HPDE6-E6E7 (cell line): ENCODE measurements at regions not wholly inside any gene's neighbourhood (a gene's known extent, or its start where the extent isn't known, plus 50 kb on each side); places are given as distances from the start of the nearest gene placed in this dataset.
"Not testable (repeated sequence)": the region's sequence is repeated elsewhere in the genome, so short reads cannot be mapped to it uniquely, and the experiment has no call there.

Experiments used
- DNase-seq: peaks from one replicate; pipeline ENCODE4 v3.0.0; 2011; ENCODE audit warnings: missing footprints; ENCODE audit errors: extremely low spot score

DNA sequence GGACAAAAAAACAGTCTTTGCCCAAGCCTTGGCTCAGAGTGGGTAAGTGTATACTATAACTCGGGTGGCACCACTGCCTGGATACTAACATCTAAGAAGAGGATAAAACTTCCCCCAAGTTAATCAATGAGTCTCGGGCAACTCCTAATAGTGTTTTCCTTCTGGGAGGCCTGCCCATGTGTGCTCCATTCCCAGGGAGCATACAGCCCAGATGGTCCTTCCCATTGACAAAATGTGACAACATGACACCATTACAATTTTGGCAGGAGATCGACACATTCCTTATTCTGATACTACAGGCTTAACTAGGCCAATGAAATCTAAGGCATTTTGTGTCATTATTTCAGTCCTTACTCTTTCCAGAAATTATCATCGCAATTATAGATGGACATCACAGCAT, 52.7 kb upstream of the CRIM1 start:
- no peak for DNase-seq

DNA sequence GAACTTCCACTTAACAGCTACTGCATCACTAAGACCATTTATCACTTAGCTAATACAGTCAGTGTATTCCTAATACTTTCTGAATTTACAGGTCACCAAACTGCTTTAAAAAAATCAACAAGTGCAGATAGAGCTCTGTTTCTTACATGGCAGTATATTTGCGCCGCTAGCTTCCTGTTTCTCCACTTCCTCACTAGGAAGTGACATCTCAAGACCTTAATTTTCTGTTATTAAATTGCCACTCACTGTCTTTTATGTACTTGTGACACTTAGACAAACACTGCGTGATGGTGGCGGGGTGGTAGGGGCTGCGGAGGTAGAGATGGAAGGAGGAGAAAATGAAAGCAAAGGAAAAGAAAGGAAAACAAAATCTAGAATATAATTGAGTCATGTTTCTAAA, 53.7 kb upstream of the CRIM1 start:
- no peak for DNase-seq

DNA sequence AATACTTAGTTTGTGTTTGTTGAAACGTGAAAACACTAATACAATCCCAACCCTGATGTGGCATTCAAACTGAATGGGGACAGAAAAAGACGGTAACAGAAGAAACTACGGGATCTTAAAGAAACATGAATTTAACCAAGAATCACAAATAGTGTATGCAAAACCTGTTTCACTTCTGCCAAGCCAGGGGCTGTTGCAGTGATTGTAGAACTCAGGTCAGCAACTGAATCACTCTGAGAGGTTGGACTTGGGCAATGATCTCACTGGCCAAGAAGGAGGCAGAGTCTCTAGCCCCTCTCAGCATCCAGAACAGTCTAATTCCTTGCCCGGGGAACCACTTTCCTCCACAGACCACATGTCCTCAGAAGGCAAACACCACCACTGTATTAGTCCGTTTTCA, 54.9 kb upstream of the CRIM1 start:
- no peak for DNase-seq

DNA sequence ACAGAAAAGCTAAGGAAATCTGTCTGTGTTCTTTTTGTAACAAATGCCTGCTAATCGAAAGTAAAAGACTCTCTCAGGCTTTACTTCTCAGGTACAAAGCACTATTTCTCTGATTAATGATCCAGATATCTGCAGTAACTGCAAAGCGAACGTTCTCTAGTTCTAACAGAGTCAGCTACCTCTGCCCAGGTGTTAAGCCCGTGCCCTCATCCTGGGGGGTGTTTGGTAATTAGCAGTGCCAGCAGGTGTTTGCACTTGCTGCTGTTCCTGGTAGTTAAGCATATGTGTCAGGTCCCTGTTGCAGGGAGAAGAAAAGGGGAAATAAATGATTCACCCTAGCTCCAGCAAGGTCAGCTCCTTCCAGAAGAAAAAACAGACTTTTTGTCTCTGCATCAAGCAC, 58.8 kb upstream of the CRIM1 start:
- DNase-seq, result no peak

DNA sequence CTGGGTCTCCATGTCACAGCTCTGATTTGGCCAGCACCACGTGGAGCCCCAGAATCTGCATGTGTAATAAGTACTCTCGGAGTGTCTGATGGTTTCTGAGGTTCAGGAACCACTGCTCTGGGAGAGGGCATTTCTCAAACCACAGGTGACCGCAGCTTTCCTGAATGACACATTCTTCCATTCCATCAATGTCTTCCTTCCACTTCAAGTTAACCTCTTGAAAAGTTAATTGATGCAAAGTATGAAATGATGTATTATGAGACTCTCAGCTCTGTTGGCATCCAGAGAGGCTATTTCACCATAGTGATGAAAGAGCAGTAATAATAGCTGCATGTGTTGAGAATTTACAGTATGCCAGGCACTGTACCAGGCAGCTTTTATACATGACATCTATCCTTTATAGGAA, 61.3 kb upstream of the CRIM1 start:
- DNase-seq, result no peak

DNA sequence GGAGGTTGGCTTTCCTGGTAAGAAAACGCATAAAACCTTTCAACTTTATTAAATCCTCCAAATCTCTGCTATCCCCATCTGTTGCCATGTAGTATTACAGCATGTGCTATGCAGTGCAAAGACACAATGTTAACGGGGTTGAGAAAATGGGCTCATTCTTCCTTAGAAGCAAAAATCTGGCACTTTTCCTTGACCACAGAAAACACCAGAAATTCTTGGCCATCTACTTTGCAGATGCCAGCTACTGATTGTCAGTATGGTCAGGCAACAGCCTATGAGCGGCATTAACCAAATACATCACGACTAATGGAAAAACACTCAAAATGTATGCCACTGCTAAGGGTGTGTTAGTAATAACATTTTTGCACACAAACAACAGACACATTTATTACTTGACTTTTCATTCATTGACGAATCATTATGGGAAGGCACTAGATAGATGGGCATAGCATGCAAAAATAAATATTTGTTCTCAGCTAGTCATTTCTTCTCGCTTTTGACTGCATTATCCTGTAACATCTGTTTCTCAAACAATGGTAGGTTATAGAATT, 65.2 kb upstream of the CRIM1 start:
- no peak for DNase-seq

DNA sequence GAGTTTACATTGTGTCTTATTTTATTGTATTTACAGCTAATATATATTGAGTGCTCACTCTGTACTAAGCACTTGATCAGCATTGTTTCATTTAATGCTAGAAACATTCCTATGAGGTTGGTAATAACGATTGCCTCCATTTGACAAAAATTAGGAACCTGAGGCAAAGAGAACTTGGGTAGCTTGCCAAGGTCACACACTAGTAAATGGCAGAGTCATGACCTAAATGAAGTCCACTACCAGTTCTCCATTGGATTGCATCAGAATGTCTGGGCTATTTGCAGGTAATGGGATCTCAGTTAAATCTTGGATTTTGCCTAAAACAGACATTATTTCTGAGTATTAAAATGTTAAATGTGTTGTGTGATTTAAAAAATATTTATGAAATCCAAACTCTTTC, 65.8 kb upstream of the CRIM1 start:
- no peak for DNase-seq

DNA sequence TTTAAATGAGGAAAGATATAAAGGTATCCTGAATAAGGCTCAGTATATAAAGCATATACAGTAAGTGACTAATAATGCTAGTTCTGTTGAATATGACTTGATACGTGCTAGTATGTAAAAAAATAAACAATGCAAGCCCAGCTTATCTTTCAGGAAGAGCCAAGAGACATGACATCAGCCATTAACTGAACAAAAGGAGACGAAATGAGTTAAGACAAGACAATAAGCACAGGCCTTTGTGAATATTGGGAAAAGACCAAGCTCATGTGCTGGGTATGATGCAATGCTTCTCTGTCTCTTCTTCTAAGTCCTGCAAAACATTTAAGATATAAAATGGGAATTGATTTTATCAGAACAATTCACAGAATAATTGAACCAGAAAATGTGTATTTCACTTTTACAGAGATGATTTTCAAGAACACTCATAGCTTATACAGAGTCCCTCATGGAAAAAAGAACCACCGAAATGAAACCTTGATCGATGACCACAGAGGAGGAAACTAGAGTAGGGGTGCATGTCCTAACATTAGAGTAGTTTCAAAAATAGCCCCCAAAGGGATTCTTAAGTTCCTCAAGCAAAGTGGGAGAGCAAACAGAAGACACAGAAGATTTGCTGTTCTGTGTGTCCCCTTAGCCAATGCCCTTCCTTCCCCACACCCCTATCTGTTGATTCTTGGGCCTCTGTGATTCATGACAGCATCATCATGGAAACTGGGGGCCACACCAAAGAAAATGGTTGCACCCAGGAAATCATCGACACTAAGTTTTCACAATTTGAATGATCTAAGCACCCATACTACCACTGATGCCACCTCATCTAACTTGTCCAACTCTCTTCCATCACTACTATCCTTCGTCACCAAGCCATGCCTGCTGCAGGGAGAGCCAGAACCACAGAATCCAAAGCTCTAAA, 68.0 kb upstream of the CRIM1 start:
- no peak for DNase-seq

DNA sequence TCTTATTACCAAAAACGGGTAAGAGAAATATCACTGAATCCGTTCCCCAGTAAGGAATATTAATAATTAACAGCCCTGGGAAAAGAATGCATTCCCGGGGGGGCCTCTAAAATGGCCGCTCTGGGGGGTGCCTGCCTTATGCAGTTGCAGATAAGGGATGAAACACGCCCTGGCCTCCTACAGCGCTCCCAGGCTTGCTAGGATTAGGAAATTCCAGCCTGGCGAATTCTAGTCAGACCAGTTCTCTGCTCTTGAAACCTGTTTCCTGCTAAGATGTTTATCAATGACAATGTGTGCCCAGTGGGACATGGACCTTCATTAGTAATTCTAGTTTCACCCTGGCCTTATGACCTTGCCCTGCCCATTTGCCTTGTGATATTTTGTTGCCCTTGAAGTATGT, 76.1 kb upstream of the CRIM1 start:
- DNase-seq, result not testable (repeated sequence)

DNA sequence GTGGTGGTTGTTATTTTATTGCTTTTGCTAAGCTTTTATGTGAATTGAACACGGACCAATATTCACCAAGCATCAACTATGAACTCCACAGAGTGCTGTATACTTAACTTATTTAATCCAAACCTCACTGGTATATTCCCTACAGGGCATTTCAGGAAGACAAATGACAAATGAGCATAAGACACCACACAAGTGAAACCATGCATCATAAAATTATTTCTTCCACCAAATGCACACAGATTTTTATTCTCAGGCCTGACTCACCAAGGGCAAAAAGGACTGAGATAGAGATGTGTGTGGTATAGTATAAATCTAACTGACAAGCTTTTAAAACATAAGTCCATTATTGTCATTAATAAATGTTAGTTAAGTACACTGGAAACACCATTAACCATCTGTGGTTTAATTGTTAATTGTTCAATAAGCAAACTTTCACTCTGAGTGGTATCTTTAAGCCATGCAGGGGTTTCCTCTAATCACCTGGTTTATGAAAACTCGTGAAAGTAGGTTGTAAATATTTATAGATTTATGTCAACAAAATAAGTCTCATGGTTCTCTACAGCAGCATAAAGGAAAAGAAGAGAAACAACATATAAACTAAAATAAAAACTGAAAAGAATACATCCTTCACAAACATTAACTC, 77.6 kb upstream of the CRIM1 start:
- no peak for DNase-seq

DNA sequence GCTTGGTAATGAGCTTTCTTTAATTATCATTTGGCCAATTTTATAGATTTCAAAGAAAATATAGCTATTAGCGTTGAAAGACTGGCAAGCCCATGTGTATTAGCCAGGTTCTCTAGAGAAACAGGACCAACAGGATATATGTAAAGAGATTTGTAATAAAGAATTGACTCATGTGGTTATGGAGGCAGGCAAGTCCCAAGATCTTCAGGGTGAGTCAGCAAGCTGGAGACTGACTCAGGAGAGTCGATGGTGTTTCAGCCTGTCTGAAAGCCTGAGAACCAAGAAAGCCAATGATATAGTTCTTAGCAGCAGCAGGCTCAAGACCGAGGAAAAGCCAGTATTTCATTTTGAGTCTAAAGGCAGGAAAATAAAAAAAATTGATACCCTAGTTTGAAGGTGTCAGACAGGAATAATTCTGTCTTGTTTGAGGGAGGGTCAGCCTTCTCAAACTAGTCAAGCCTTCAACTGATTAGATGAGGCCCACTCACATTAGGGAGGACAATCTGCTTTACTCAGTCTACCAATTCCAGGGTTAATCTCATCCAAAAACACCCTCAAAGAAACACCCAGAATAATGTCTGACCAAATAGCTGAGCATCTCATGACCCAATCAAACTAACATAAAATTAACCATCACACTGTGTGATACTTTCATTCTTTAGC, 78.3 kb upstream of the CRIM1 start:
- peak; percentile 42 for DNase-seq

DNA sequence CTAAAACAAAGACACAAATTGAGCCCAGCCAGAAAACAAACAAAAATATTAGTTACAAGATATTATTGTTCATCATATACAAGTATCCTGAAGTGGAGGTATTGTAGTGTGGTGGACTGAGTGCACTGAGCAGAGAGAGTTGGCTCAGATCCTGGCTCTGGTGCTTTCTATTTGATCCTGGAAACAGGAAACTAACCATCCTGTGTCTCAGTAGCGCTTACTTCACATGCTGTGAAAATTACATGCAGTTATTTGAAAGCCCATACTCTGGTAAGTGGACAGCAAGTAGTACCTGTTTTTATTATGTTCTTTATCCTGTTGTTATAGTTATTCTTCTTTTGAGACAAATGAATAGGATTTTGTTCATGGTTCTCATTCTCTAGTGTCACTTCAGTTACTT, 84.3 kb upstream of the CRIM1 start:
- no peak for DNase-seq

DNA sequence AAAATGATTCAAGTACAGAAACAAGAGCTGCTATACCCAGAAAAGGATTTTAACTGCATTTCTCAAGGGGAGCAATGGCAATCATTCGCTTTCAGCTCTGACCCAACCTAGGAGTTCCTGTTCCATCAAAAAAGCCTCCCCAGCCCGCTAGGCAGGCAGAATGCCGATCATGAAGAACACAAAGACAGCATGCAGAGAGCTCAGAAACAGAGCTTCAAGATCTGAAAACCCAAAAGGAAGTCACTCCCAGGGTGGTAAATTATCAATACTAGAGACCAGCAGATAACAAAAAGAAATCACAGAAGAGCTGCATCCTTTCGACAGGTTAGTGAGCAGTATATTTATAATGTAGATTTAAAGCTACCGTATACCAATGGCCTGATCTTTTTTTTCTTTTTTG, 84.8 kb upstream of the CRIM1 start:
- no peak for DNase-seq

DNA sequence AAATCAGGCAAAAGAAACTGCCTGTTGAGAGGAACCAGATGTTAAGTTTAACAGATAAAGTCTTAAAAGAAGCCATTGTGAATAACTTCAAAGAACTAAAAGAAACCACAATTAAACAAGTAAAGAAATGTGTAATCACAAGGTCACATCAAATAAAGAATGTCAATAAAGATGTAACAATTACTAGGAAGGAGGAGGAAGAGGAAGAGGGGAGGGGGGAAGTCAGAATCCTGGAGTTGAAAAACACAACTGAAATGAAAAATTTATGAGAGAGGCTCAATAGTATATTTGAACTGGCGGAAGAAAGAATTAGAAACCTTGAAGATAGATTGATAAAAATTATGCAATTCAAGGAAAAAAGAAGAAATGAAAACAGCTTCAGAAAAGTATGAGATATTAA, 88.4 kb upstream of the CRIM1 start:
- DNase-seq, result no peak

DNA sequence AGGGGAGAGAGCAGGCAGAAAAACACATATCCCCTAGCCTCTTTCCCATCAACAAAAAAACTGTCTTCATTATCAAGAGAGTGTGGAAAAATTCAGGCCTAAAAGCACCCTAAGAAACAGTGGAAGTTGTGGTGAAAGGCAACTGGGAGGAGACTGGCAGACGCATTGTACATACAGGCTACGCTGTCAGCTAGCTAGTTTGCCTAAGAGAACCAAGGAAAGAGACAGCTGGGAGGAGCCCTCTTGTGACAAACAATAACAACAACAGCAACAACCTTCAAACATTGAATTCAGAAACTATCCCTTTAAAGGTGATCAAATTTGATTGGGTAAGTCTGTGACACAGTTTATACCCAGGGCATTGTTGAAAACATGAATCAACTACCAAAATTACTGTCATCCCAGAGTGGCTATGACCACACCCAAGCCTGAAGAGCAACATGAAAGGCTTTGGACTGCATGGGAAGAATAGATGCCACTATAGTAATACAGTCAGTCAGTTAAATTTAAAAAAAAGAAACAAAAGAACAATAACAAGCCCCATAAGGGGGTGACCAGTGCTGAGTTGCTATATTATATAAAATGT, 88.9 kb upstream of the CRIM1 start:
- no peak for DNase-seq

DNA sequence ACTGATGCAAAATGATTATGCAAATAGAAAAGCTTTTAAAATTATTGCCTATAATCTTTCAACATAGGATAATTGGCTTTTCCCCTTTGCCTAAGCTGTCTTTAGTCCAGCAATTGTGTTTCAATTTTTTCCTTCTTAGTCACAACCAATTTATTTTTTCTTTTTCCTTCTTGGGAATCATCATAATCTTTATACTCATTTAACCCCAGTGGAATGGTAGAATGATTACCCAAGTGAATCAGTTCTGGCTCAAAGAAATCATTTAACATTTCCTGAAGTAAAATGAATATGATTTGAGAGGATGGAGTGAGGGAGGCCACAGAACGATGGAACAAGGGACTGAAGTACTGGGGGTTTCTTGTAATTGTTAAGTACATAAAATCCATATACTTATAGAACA, 93.0 kb upstream of the CRIM1 start:
- DNase-seq, result no peak

DNA sequence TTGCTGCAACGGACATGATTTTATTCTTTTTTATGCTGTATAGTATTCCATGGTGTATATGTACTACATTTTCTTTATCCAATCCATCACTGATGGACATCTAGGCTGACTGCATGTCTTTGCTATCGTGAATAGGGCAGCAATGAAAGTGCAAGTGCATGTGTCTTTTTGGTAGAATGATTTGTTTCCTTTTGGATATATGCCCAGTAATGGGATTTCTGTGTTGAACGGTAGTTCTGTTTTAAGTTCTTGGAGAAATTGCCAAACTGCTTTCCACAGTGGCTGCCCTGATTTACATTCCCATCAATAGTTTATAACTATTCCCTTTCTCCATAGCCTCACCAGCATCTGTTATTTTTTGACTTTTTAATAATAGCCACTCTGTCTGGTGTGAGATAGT, 99.7 kb upstream of the CRIM1 start:
- no peak for DNase-seq

DNA sequence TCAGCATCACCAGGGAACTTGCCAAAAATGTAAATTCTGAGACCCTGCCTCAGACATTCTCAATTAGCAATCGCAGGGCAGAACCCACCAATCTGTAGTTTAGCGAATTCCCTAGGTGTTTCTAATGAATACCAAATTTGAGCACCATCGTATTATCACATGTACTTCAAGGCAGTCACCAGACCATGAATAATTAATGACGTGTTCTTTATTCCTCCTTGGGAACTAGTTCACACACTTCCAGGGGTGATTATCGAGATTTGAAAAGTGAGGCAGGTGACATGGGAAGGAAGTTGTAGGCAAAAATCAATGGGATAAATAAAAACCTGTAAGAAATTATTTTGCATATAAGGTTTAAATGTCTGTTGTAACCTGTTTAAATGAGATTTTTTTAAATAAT, 102.5 kb upstream of the CRIM1 start:
- DNase-seq, result no peak

DNA sequence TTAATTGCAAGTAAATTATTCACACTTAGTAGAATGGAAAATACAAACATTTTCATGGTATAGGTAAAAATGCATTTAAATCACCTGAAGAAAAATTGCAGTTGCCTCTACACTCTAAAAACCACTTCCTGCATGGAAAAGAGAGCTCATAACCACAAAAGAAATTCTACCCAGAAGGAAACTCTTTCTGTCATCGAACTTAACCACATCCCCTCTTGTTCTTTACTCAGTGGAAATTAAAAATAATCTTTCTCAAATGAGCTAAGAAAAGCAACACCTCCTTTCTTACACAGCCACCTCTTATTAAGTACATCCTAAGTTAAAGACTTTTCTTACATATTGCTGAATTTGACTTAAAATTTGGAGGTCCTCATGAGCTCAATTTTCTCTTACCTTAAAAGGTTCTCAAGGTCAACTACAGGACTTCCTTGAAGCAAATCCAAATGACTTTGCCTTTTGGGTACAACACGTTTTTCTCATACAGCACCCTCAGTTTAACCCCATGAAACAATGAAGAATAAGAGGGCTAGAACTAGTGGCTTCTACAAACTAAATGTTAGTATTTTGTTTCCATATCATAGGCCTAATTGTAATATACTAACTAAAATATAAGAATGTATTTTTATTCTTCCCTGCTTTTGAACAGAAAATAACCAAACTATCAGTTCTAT, 109.1 kb upstream of the CRIM1 start:
- DNase-seq, result no peak

DNA sequence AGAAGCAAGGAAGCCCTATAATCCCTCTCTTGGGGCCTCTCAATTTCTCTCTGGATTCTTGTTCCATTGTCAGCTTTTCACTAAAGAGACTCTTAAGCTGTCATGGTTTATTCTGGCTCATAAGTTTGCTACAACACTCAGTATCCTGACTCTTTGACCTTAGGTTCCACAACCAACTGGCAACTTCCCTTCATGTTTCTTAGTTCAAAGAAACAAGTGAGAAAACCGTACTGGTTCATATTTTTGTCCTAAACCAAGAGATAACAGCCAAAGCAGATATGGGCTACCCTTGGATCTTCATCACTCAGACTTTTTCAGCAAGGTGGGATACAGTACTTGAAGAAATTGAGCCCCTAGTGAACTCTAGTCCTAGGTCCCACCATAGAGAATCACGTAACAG, 109.9 kb upstream of the CRIM1 start:
- DNase-seq, result no peak

DNA sequence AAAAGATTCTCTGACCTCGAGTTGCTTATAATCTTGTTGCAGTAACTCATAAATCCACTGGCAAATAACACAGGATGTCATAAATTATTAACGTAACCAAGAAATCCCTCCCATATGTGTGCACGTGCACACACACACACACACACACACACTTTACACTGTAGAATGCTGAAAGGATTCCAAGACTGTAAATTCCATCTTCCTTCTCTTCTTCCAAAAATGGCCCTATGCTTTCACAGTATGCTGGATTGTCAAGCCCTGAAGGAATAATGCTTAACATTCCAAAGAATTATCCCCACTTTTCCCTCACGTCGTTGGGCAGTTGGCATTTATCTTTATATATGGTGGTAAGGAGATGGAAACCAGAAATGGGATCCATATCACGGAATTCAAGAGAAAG, 117.5 kb upstream of the CRIM1 start:
- DNase-seq, result no peak

DNA sequence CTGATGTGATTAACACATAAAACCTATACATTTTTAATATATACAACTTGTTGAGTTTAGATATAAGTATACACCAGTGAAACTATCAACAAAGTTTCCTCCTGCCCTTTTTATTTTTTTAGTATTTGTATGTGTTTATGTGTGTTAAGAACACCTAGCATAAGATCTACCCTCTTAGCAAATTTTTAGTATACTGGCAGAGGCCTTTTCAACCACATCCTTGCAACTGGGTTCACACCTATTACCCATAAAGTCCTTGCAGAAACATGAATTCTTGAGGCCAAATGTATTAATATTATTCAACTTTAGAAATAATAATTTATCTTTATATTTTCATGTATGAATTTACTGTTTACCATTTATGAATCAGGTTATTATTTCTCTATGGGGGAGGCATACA, 119.7 kb upstream of the CRIM1 start:
- DNase-seq, result no peak
